WI38 (cell line): ENCODE measurements at regions not wholly inside any gene's neighbourhood (a gene's known extent, or its start where the extent isn't known, plus 50 kb on each side); places are given as distances from the start of the nearest gene placed in this dataset.

Source experiments
- H3K4me3 ChIP-seq: 2 replicates; pipeline ENCODE4 v1.5.1; 2011; ENCODE audit warnings: low read depth, mild to moderate bottlenecking, control low read depth, low read length
- TF ChIP-seq, protein P1 (sequence below): IDR thresholded peaks from 2 replicates; pipeline ENCODE4 v1.5.1; 2012; ENCODE audit warnings: low read depth, mild to moderate bottlenecking, control low read depth, low read length

DNA sequence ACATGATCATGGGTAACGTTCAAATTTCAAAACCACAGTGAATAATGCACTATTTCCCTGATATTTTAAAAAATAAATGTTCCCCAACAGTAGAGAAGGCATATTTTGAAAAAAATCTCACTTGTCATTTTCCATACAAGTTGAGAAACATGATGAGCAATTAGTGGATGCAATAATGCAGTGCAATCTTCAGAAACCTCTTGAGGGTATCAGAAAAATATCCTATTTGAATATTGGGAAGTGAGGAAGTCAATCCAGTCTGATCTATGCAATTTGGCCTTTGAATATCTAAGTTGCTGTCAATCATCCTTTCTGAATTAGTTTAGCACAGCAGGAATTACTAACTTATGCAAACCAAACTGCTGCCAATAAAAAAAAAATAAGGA, 776.8 kb downstream of the PCDH18 start:
- H3K4me3 ChIP-seq = no peak overlapping the region
- TF ChIP-seq, protein P1, sequence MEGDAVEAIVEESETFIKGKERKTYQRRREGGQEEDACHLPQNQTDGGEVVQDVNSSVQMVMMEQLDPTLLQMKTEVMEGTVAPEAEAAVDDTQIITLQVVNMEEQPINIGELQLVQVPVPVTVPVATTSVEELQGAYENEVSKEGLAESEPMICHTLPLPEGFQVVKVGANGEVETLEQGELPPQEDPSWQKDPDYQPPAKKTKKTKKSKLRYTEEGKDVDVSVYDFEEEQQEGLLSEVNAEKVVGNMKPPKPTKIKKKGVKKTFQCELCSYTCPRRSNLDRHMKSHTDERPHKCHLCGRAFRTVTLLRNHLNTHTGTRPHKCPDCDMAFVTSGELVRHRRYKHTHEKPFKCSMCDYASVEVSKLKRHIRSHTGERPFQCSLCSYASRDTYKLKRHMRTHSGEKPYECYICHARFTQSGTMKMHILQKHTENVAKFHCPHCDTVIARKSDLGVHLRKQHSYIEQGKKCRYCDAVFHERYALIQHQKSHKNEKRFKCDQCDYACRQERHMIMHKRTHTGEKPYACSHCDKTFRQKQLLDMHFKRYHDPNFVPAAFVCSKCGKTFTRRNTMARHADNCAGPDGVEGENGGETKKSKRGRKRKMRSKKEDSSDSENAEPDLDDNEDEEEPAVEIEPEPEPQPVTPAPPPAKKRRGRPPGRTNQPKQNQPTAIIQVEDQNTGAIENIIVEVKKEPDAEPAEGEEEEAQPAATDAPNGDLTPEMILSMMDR = no peak

DNA sequence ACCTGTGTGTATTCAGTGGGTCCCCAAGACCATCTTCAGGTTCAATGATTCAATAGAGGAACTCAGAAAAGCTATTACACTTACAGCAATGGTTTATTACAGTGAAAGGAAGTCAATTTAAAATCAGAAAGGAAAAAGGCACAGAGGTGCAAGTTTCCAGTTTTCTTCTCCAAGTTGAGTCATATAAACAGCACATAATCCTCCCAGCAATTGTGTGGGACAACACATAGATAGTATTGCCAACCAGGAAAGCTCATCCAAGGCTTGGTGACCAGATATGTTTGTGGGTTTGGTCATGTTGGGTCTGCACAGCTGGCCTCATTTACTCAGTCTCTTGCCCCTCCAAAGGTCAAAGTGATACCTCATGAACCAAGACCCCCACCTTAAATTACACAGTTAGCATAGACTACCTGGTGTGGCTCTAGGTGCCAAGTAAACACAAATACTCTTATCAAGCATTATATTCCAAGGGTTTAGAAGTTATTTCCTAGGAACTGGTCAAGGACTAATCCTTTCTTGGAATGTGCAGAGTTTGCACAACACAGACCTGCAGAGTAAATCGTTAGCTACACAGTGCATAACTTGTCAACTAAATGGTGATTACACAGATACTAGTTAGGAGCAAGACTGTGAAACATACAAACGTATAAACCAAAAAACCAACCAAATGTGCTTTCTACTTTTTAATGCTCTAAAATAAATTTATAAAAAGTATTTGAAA, 777.3 kb downstream of the PCDH18 start:
- H3K4me3 ChIP-seq = no peak overlapping the region
- TF ChIP-seq, protein P1 = no peak

DNA sequence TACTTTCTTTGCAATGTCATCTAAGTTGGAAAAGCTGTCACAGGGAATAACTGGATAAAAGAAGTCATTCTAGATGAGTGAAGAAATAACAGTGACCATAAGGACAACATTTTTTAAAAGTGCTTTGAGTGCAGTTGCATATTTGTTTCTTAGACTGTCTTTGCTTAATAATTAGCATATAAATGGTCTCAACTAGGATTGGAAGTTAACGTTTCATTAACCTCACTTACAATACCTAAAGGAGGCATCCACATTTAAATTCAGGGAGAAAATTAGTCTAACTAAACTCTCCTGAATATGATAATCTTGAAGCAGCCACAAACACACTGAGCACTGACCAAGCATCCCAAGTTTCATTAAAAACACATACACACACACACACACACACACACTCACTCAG, 780.7 kb downstream of the PCDH18 start:
- H3K4me3 ChIP-seq = no peak overlapping the region
- TF ChIP-seq, protein P1 = no peak

DNA sequence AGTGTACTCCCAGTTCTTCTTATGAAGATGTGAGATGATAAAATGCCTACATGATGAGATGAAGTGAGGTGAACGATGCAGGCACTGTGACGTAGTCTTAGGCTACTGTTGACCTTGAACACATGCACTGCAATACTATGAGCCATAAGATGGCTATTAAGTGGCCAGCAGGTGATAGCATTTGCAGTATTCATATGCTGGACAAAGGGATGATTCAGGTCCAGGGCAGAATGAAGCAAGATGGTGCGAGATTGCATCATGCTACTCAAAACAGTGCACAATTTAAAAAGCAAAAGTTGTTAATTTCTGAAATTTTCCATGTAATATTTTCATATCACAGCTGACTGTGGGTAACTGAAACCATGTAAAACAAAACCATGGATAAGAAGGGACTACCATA, 781.4 kb downstream of the PCDH18 start:
- no peak overlapping the region for H3K4me3 ChIP-seq
- TF ChIP-seq, protein P1 = no peak

DNA sequence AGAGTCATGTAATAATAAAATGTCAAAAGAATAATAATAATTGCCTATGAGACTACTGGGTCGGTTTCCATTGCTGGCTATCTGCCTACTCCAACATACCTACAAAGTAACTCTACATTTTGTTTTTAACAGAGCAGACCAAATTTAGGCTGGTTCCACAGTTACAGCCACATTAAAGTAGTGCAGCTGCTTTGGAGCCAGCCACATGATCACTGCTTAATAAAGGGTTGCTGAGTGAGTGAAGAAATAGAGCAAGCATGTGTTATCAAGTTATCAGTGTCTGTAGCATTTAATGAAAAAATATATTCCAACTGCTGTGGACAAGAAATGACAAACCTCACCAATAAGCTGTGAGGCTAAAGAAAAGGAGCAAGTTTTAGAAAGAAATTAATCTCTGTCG, 782.3 kb downstream of the PCDH18 start:
- TF ChIP-seq, protein P1 = no peak
- no peak overlapping the region for H3K4me3 ChIP-seq

DNA sequence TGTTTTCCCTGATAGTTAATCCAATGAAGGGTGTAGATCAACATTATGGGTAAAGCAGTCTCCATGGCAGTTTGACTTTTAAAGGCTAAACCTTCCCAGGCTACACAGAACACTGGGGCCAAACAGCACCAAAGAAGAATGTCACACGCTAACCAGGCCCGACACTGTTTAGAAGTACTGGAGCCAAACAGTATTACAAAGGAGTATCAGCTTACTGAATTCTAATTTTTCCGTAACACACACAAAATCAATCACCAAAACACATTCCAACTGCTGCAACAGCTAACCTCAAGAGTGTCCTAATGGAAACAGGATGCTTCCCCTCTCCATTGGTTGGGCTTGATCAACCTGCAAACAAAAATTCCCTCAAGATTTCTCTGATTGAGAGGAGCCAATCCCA, 783.5 kb downstream of the PCDH18 start:
- no peak overlapping the region for H3K4me3 ChIP-seq
- TF ChIP-seq, protein P1 = no peak

DNA sequence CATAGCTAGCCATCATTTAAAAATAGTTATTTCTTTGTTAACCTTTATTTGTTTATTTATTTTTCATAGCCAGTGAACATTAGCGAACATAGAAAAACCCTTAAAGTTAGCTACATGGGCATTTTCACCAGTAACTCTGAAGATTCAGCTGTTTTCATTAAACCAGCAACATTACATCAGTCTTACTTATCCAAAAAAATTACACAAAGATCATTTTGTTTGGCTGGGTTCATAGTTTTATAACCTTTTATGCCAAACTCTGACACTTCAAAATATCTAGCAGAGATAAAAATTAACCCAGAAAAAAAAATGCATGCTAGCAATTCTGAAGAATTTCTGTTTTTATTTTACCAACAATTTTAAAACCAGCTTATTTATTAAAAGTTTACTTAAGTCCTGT, 784.1 kb downstream of the PCDH18 start:
- TF ChIP-seq, protein P1 = no peak
- H3K4me3 ChIP-seq = no peak overlapping the region
